NCI-H524 treated with DMSO at 0.1 percent for 48 hours (cell line): ENCODE measurements at regions not wholly inside any gene's neighbourhood (a gene's known extent, or its start where the extent isn't known, plus 50 kb on each side); places are given as distances from the start of the nearest gene placed in this dataset.

Source experiments
- DNase-seq: peaks from one replicate; lab custom pipeline; 2025; lab: John Stamatoyannopoulos, UW

GRCh38 chr9:1331546-1332038 lies 281.4 kb downstream of the DMRT2 start:
- no peak for DNase-seq

GRCh38 chr9:1332156-1332555 lies 282.0 kb downstream of the DMRT2 start:
- no peak for DNase-seq

GRCh38 chr9:1335174-1335573 lies 285.0 kb downstream of the DMRT2 start:
- no peak for DNase-seq

- no peak for DNase-seq
Observed at GRCh38 chr9:1337169-1337568, 287.0 kb downstream of the DMRT2 start.

GRCh38 chr9:1340390-1340789 lies 290.2 kb downstream of the DMRT2 start:
- DNase-seq, result no peak

GRCh38 chr9:1353291-1353690 lies 303.1 kb downstream of the DMRT2 start:
- DNase-seq, result no peak

- no peak for DNase-seq
Observed at GRCh38 chr9:1354086-1354485, 303.9 kb downstream of the DMRT2 start.

- no peak for DNase-seq
Observed at GRCh38 chr9:1354606-1355005, 304.4 kb downstream of the DMRT2 start.

GRCh38 chr9:1355656-1356055 lies 305.5 kb downstream of the DMRT2 start:
- no peak for DNase-seq

GRCh38 chr9:1362845-1363244 lies 312.7 kb downstream of the DMRT2 start:
- DNase-seq, result no peak

- peak; percentile 23 for DNase-seq
Observed at GRCh38 chr9:1366276-1366675, 316.1 kb downstream of the DMRT2 start.

GRCh38 chr9:1369297-1369696 lies 319.1 kb downstream of the DMRT2 start:
- DNase-seq, result no peak

- no peak for DNase-seq
Observed at GRCh38 chr9:1373445-1373844, 323.3 kb downstream of the DMRT2 start.

- DNase-seq, result no peak
Observed at GRCh38 chr9:1383899-1384455, 333.8 kb downstream of the DMRT2 start.

- no peak for DNase-seq
Observed at GRCh38 chr9:1384816-1385215, 334.7 kb downstream of the DMRT2 start.

GRCh38 chr9:1386420-1386819 lies 336.3 kb downstream of the DMRT2 start:
- no peak for DNase-seq

GRCh38 chr9:1388216-1388615 lies 338.1 kb downstream of the DMRT2 start:
- no peak for DNase-seq

- DNase-seq, result no peak
Observed at GRCh38 chr9:1400983-1401382, 350.8 kb downstream of the DMRT2 start.

GRCh38 chr9:1404940-1405339 lies 354.8 kb downstream of the DMRT2 start:
- no peak for DNase-seq

GRCh38 chr9:1411826-1412225 lies 361.7 kb downstream of the DMRT2 start:
- no peak for DNase-seq

- DNase-seq, result no peak
Observed at GRCh38 chr9:1414711-1415131, 364.6 kb downstream of the DMRT2 start.

GRCh38 chr9:1415146-1415545 lies 365.0 kb downstream of the DMRT2 start:
- no peak for DNase-seq

GRCh38 chr9:1416261-1416660 lies 366.1 kb downstream of the DMRT2 start:
- no peak for DNase-seq

GRCh38 chr9:1421436-1421835 lies 371.3 kb downstream of the DMRT2 start:
- DNase-seq, result no peak

GRCh38 chr9:1427875-1428274 lies 377.7 kb downstream of the DMRT2 start:
- no peak for DNase-seq
